GM23338 (cell line): ENCODE measurements at regions not wholly inside any gene's neighbourhood (a gene's known extent, or its start where the extent isn't known, plus 50 kb on each side); places are given as distances from the start of the nearest gene placed in this dataset.

ENCODE experiments used
- ATAC-seq: fragments of 200-7000 bp; cut with Tn5 transposase; 3 replicates; pipeline ENCODE4 v1.9.1; 2020
- DNase-seq: peaks from one replicate; pipeline ENCODE4 v3.0.0-alpha.2; 2015; ENCODE audit warnings: low spot score
- H2AFZ ChIP-seq: fragments of 200-600 bp; sonication (generic); 2 replicates; pipeline ENCODE4 v1.8.0; 2016; ENCODE audit warnings: antibody characterized with exemption, mild to moderate bottlenecking, moderate library complexity
- H3F3A ChIP-seq: fragments of 200-600 bp; sonication (generic); replicated peaks from 2 replicates; pipeline ENCODE4 v1.8.0; 2017; ENCODE audit warnings: antibody characterized with exemption, mixed run types, low read depth
- H3K27ac ChIP-seq: fragments of 200-600 bp; sonication (generic); 2 replicates; pipeline ENCODE4 v1.6.1; 2016; ENCODE audit warnings: low read depth
- H3K27me3 ChIP-seq: fragments of 200-600 bp; sonication (generic); 2 replicates; pipeline ENCODE4 v1.8.0; 2016; ENCODE audit warnings: mild to moderate bottlenecking, mixed run types, moderate library complexity; ENCODE audit not compliant: insufficient read depth
- H3K36me3 ChIP-seq: fragments of 200-600 bp; sonication (generic); 2 replicates; pipeline ENCODE4 v1.8.0; 2016; ENCODE audit warnings: mild to moderate bottlenecking; ENCODE audit not compliant: insufficient read depth
- H3K4me1 ChIP-seq: fragments of 200-600 bp; sonication (generic); 2 replicates; pipeline ENCODE4 v1.8.0; 2016; ENCODE audit warnings: mild to moderate bottlenecking, moderate library complexity; ENCODE audit not compliant: insufficient read depth
- H3K4me2 ChIP-seq: fragments of 200-600 bp; sonication (generic); 2 replicates; pipeline ENCODE4 v1.7.1; 2017; ENCODE audit warnings: mixed run types
- H3K4me3 ChIP-seq: fragments of 200-600 bp; sonication (generic); 2 replicates; pipeline ENCODE4 v1.6.1; 2016; ENCODE audit warnings: mixed run types
- H3K79me2 ChIP-seq: fragments of 200-600 bp; sonication (generic); replicated peaks from 2 replicates; pipeline ENCODE4 v1.8.0; 2017; ENCODE audit warnings: mild to moderate bottlenecking; ENCODE audit not compliant: insufficient read depth
- H3K9me2 ChIP-seq: fragments of 200-600 bp; sonication (generic); 2 replicates; pipeline ENCODE4 v1.8.0; 2017; ENCODE audit not compliant: insufficient read depth
- H4K20me1 ChIP-seq: fragments of 200-600 bp; sonication (generic); replicated peaks from 2 replicates; pipeline ENCODE4 v1.8.0; 2017; ENCODE audit warnings: mild to moderate bottlenecking; ENCODE audit not compliant: insufficient read depth
- H3K27ac Mint-ChIP-seq: 2 replicates; pipeline ENCODE4 v1.8.0; 2020; ENCODE audit warnings: inconsistent platforms, mild to moderate bottlenecking, moderate library complexity, mixed read lengths
- H3K27me3 Mint-ChIP-seq: 3 replicates; pipeline ENCODE4 v1.8.0; 2022; ENCODE audit warnings: low read depth, mild to moderate bottlenecking, moderate library complexity, mixed read lengths, inconsistent platforms; ENCODE audit not compliant: insufficient read depth, poor library complexity
- H3K36me3 Mint-ChIP-seq: 3 replicates; pipeline ENCODE4 v1.8.0; 2021; ENCODE audit warnings: low read depth, mild to moderate bottlenecking, inconsistent platforms, moderate library complexity, mixed read lengths
- H3K4me1 Mint-ChIP-seq: 3 replicates; pipeline ENCODE4 v1.8.0; 2020; ENCODE audit warnings: mild to moderate bottlenecking, inconsistent platforms, mixed read lengths
- H3K4me3 Mint-ChIP-seq: 3 replicates; pipeline ENCODE4 v1.8.0; 2021; ENCODE audit warnings: moderate library complexity, mild to moderate bottlenecking, inconsistent platforms, mixed read lengths
- H3K9me3 Mint-ChIP-seq: 3 replicates; pipeline ENCODE4 v1.8.0; 2020; ENCODE audit warnings: moderate library complexity, mild to moderate bottlenecking, inconsistent platforms, mixed read lengths
- ETS1 ChIP-seq: IDR thresholded peaks from 2 replicates; pipeline ENCODE4 v1.6.1; 2016; ENCODE audit warnings: antibody characterized with exemption
- POLR2AphosphoS5 ChIP-seq: IDR thresholded peaks from 2 replicates; pipeline ENCODE4 v1.6.1; 2016; ENCODE audit warnings: antibody characterized with exemption, low read depth
- REST ChIP-seq: IDR thresholded peaks from one replicate; pipeline ENCODE4 v1.6.1; 2018; ENCODE audit warnings: antibody characterized with exemption; ENCODE audit not compliant: unreplicated experiment
- STAT1 ChIP-seq: IDR thresholded peaks from one replicate; pipeline ENCODE4 v1.6.1; 2016; ENCODE audit warnings: antibody characterized with exemption; ENCODE audit not compliant: unreplicated experiment
- ZNF114 ChIP-seq: fragments of 250-450 bp; sonication (Bioruptor Pico); IDR thresholded peaks from 2 replicates; pipeline ENCODE4 v1.5.0; 2020; ENCODE audit warnings: mild to moderate bottlenecking, moderate library complexity

- no peaks in the 10 kb centered on the region for H3K79me2 ChIP-seq
- TF ChIP-seq POLR2AphosphoS5, result no peak
- no peak for TF ChIP-seq ETS1
- no peak for TF ChIP-seq REST
- no peak for TF ChIP-seq STAT1
- TF ChIP-seq ZNF114 (CRISPR knock-in tag), result no peak
- no peaks in the 10 kb centered on the region for H3K4me1 Mint-ChIP-seq
Observed at GRCh38 chr2:3948191-3948590, 244.8 kb downstream of the DCDC2C start.

GRCh38 chr2:3951131-3951954 lies 248.0 kb downstream of the DCDC2C start:
- no peak for ATAC-seq
- Mint-ChIP-seq H3K27me3 (no peaks in the 10 kb centered on the region), H3K4me1 (no peaks in the 10 kb centered on the region), H3K9me3 (peaks cover 74% of the 10 kb centered on the region), H3K36me3 (peaks cover 10% of the 10 kb centered on the region; the same call in 2 of the 3 replicates), H3K27ac (no peak overlapping the region), H3K4me3 (no peak overlapping the region)
- Histone ChIP-seq H3K4me3 (no peak overlapping the region), H2AFZ (no peak overlapping the region), H3K4me1 (no peaks in the 10 kb centered on the region), H3K9me2 (no peaks in the 10 kb centered on the region), H4K20me1 (no peaks in the 10 kb centered on the region), H3K27ac (no peak overlapping the region), H3K36me3 (no peaks in the 10 kb centered on the region), H3K4me2 (no peak overlapping the region), H3K79me2 (no peaks in the 10 kb centered on the region), H3F3A (no peaks in the 10 kb centered on the region), H3K27me3 (no peaks in the 10 kb centered on the region)
- TF ChIP-seq ZNF114 (CRISPR knock-in tag), result no peak
- DNase-seq, result no peak

More at GRCh38 chr2:3948191-3948590, 244.8 kb downstream of the DCDC2C start:
- ATAC-seq, result no peak
- H2AFZ ChIP-seq, result no peak overlapping the region
- no peak overlapping the region for H3K4me2 ChIP-seq
- no peak for DNase-seq
- Mint-ChIP-seq H3K4me3 (no peak overlapping the region), H3K36me3 (peaks cover 16% of the 10 kb centered on the region), H3K27me3 (no peaks in the 10 kb centered on the region), H3K27ac (no peak overlapping the region), H3K9me3 (peaks cover 84% of the 10 kb centered on the region)
- H3K4me1 ChIP-seq, result no peaks in the 10 kb centered on the region
- H3K4me3 ChIP-seq, result no peak overlapping the region
- no peaks in the 10 kb centered on the region for H3K27me3 ChIP-seq
- H3F3A ChIP-seq, result no peaks in the 10 kb centered on the region
- peaks cover 3% of the 10 kb centered on the region; the same call in 1 of the 2 replicates for H3K36me3 ChIP-seq
- H4K20me1 ChIP-seq, result no peaks in the 10 kb centered on the region
- no peak overlapping the region for H3K27ac ChIP-seq
- H3K9me2 ChIP-seq, result no peaks in the 10 kb centered on the region
